Endothelial cell of umbilical vein (primary cell): ENCODE measurements at regions not wholly inside any gene's neighbourhood (a gene's known extent, or its start where the extent isn't known, plus 50 kb on each side); places are given as distances from the start of the nearest gene placed in this dataset.

Experiments used
- BruUV-seq: library from RNA; stranded (reverse); fragments of 400-500 nt; replicated peaks from 2 replicates; lab custom pipeline; 2021; lab: Mats Ljungman, UMichigan
- CTCF ChIA-PET: fragments of 300-600, 350-600 bp; sonication (Branson Sonifier 250); formaldehyde crosslinking; loops from one replicate; lab custom pipeline; 2021; ENCODE audit warnings: antibody characterized with exemption, inconsistent platforms; lab: Charles Lee
- POLR2A ChIA-PET: fragments of 300-600, 350-600 bp; sonication (Branson Sonifier 250); formaldehyde crosslinking; loops from one replicate; lab custom pipeline; 2021; ENCODE audit warnings: antibody characterized with exemption, inconsistent platforms; lab: Charles Lee
- DNase-seq: peaks from one replicate; pipeline ENCODE4 v3.0.0-alpha.2; 2011; ENCODE audit warnings: low read depth, low spot score
- FAIRE-seq: peaks from 2 replicates; lab custom pipeline; 2011; peaks lifted over from hg19 to GRCh38; lab: Jason Lieb, UNC
- H2AFZ ChIP-seq: 2 replicates; pipeline ENCODE4 v1.6.0; 2012; ENCODE audit warnings: low read depth, low read length, control low read depth, inconsistent platforms
- H3K27ac ChIP-seq: 2 replicates; pipeline ENCODE4 v1.5.1; 2011; ENCODE audit warnings: low read depth, mild to moderate bottlenecking, control low read depth, low read length, moderate library complexity; ENCODE audit not compliant: insufficient read depth
- H3K27me3 ChIP-seq, 2 experiments: 2 replicates each; pipeline versions ENCODE4 v1.6.0 to v1.6.1; 2011; ENCODE audit warnings: low read length in 2 of 2, mixed read lengths in 1 of 2; ENCODE audit not compliant: control insufficient read depth in 2 of 2, insufficient read depth in 2 of 2
- H3K36me3 ChIP-seq, 2 experiments: 2 replicates in 1 of 2; 3 replicates in 1 of 2; pipeline ENCODE4 v1.5.1; 2011; ENCODE audit warnings: low read length in 2 of 2, mild to moderate bottlenecking in 1 of 2, moderate library complexity in 1 of 2; ENCODE audit not compliant: control insufficient read depth in 2 of 2, insufficient read depth in 2 of 2; ENCODE audit errors: extremely low read depth in 1 of 2
- H3K4me1 ChIP-seq: 3 replicates; pipeline ENCODE4 v1.5.1; 2011; ENCODE audit warnings: mild to moderate bottlenecking, low read length; ENCODE audit not compliant: control insufficient read depth, insufficient read depth; ENCODE audit errors: extremely low read depth
- H3K4me2 ChIP-seq: 2 replicates; pipeline ENCODE4 v1.6.1; 2011; ENCODE audit warnings: low read length, control low read depth, mixed read lengths; ENCODE audit not compliant: insufficient read depth
- H3K4me3 ChIP-seq, 3 experiments: fragments of 200-600 bp in 1 of 3; sonication (generic), shearing (Covaris generic) in 1 of 3; replicated peaks in 1 of 3; 2 replicates each; pipeline ENCODE4 v1.5.1; 2011 to 2016; ENCODE audit warnings: control low read depth in 3 of 3, low read length in 3 of 3, mild to moderate bottlenecking in 2 of 3, inconsistent platforms in 1 of 3, low read depth in 1 of 3, moderate library complexity in 1 of 3; ENCODE audit not compliant: insufficient read depth in 1 of 3
- H3K79me2 ChIP-seq: 2 replicates; pipeline ENCODE4 v1.6.0; 2012; ENCODE audit warnings: low read length, inconsistent platforms; ENCODE audit not compliant: control insufficient read depth, insufficient read depth
- H3K9ac ChIP-seq: replicated peaks from 2 replicates; pipeline ENCODE3; 2011; ENCODE audit warnings: low read length, control low read depth; ENCODE audit not compliant: insufficient read depth; ENCODE audit errors: extremely low read depth
- H3K9me1 ChIP-seq: replicated peaks from 3 replicates; pipeline ENCODE4 v1.6.0; 2011; ENCODE audit warnings: mild to moderate bottlenecking, low read length; ENCODE audit not compliant: control insufficient read depth, insufficient read depth; ENCODE audit errors: extremely low read depth
- H3K9me3 ChIP-seq: replicated peaks from 2 replicates; pipeline ENCODE4 v1.5.1; 2012; ENCODE audit warnings: low read length, inconsistent platforms; ENCODE audit not compliant: control insufficient read depth, insufficient read depth
- H4K20me1 ChIP-seq: replicated peaks from 2 replicates; pipeline ENCODE3; 2011; ENCODE audit warnings: mild to moderate bottlenecking, low read length; ENCODE audit not compliant: control insufficient read depth, insufficient read depth; ENCODE audit errors: extremely low read depth
- EZH2 ChIP-seq: IDR thresholded peaks from 2 replicates; pipeline ENCODE4 v1.6.1; 2012; ENCODE audit warnings: borderline replicate concordance, low read depth, mild to moderate bottlenecking, moderate library complexity, low read length, inconsistent platforms; ENCODE audit not compliant: severe bottlenecking
- FOS ChIP-seq: IDR thresholded peaks from 2 replicates; pipeline ENCODE4 v1.6.1; 2011; ENCODE audit warnings: mild to moderate bottlenecking, low read length, moderate library complexity, borderline replicate concordance; ENCODE audit not compliant: insufficient read depth
- GATA2 ChIP-seq: IDR thresholded peaks from 2 replicates; pipeline ENCODE4 v1.7.0; 2011; ENCODE audit warnings: low read depth, mild to moderate bottlenecking, moderate library complexity, mixed read lengths, low read length; ENCODE audit not compliant: insufficient read length, insufficient read depth
- JUN ChIP-seq: IDR thresholded peaks from 2 replicates; pipeline ENCODE4 v1.6.1; 2011; ENCODE audit warnings: borderline replicate concordance, low read depth; ENCODE audit not compliant: insufficient read length, insufficient read depth
- MYC ChIP-seq: IDR thresholded peaks from one replicate; pipeline ENCODE4 v1.6.1; 2011; ENCODE audit warnings: mild to moderate bottlenecking, low read depth, low read length
- POLR2A ChIP-seq: IDR thresholded peaks from 2 replicates; pipeline ENCODE4 v1.6.1; 2012; ENCODE audit warnings: low read depth, mild to moderate bottlenecking, control low read depth, low read length
- POLR2AphosphoS5 ChIP-seq: IDR thresholded peaks from 2 replicates; pipeline ENCODE4 v1.6.1; 2012; ENCODE audit warnings: low read depth, mild to moderate bottlenecking, control low read depth, low read length, moderate library complexity; ENCODE audit not compliant: insufficient read depth
- dilution Hi-C: fragments of 300-500 bp; cut with MboI; formaldehyde crosslinking; loops from one replicate; pipeline ENCODE4 v1.15.0; 2019; ENCODE audit warnings: low sequenced_read_pairs; ENCODE audit not compliant: extremely low pct_ligation_motif_present
- intact Hi-C: fragments of 100-400 bp; cut with micrococcal nuclease; formaldehyde crosslinking; loops from one replicate; pipeline ENCODE4 v1.10.0; 2022
- TF ChIP-seq, protein P1 (sequence below), 2 donors: IDR thresholded peaks; 1 replicate in 1 of 2; 2 replicates in 1 of 2; pipeline ENCODE4 v1.5.1; 2011; ENCODE audit warnings: low read length in 2 of 2, mild to moderate bottlenecking in 2 of 2, moderate library complexity in 2 of 2, control low read depth in 1 of 2, inconsistent platforms in 1 of 2, low read depth in 1 of 2; ENCODE audit not compliant: insufficient read depth in 1 of 2; ENCODE audit errors: extremely low read depth in 1 of 2
- TF ChIP-seq, protein P2 (sequence below): IDR thresholded peaks from 2 replicates; pipeline ENCODE4 v1.6.1; 2011; ENCODE audit not compliant: insufficient read depth, insufficient read length

- peaks cover 4% of the 10 kb centered on the region for H3K9me3 ChIP-seq
- BruUV-seq = no TSS peak
- no peaks in the 10 kb centered on the region for H4K20me1 ChIP-seq
- H3K9me1 ChIP-seq = no peaks in the 10 kb centered on the region
- H3K27me3 ChIP-seq = no peaks in the 10 kb centered on the region
- no peak overlapping the region for H3K4me3 ChIP-seq
- DNase-seq (no peak), FAIRE-seq (no peak)
- no peak overlapping the region for H3K27ac ChIP-seq
- no peaks in the 10 kb centered on the region for H3K79me2 ChIP-seq
- H3K4me2 ChIP-seq = no peak overlapping the region
- TF ChIP-seq JUN = no peak
- H3K9ac ChIP-seq = no peak overlapping the region
- CTCF ChIA-PET = no interaction called here
- intact Hi-C loops (no loop called here), dilution Hi-C loops (no loop called here)
- H2AFZ ChIP-seq = no peak overlapping the region
- POLR2A ChIA-PET = no interaction called here
- no peaks in the 10 kb centered on the region for H3K36me3 ChIP-seq
- H3K4me1 ChIP-seq = no peaks in the 10 kb centered on the region
Measured at GRCh38 chr5:3341446-3342240, 254.0 kb upstream of the IRX1 start.

DNA sequence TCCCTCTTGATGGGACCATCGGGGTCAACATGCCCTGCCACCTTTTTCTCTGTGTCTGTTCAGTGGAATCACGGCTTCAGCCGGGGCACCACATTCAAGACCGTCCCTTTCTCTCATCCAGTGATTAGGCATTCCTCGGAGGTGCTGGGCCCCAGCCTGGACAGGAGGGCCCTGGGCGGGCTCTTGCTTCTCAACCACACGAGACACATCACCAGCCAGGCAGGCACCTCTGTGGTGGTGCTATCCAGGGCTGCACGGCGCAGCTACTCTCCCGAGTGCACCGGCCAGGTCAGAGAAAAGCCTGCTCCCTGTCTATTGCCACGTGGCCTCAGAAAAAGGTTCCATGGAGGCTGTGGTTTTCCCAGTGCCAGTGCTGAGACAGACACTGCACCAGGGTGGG, 255.2 kb upstream of the IRX1 start:
- POLR2A ChIA-PET = no interaction called here

More for the DNA sequence above, 255.2 kb upstream of the IRX1 start:
- TF ChIP-seq POLR2A = no peak
- no peak for TF ChIP-seq FOS
- TF ChIP-seq, protein P1, sequence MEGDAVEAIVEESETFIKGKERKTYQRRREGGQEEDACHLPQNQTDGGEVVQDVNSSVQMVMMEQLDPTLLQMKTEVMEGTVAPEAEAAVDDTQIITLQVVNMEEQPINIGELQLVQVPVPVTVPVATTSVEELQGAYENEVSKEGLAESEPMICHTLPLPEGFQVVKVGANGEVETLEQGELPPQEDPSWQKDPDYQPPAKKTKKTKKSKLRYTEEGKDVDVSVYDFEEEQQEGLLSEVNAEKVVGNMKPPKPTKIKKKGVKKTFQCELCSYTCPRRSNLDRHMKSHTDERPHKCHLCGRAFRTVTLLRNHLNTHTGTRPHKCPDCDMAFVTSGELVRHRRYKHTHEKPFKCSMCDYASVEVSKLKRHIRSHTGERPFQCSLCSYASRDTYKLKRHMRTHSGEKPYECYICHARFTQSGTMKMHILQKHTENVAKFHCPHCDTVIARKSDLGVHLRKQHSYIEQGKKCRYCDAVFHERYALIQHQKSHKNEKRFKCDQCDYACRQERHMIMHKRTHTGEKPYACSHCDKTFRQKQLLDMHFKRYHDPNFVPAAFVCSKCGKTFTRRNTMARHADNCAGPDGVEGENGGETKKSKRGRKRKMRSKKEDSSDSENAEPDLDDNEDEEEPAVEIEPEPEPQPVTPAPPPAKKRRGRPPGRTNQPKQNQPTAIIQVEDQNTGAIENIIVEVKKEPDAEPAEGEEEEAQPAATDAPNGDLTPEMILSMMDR (IDR thresholded peaks at IDR 0.05; ENCODE audit: extremely low read depth in 1 of 2, insufficient read depth in 1 of 2, low read depth in 1 of 2, low read length in 2 of 2) = no peak
- TF ChIP-seq EZH2 = no peak
- TF ChIP-seq MYC = no peak
- TF ChIP-seq GATA2 = no peak
- no peak for TF ChIP-seq POLR2AphosphoS5
- TF ChIP-seq, protein P2, sequence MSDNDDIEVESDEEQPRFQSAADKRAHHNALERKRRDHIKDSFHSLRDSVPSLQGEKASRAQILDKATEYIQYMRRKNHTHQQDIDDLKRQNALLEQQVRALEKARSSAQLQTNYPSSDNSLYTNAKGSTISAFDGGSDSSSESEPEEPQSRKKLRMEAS = no peak
- no peak for TF ChIP-seq JUN
- H3K9ac ChIP-seq = no peak overlapping the region
- H3K4me2 ChIP-seq = no peak overlapping the region
- no peak overlapping the region for H3K4me3 ChIP-seq
- no peaks in the 10 kb centered on the region for H4K20me1 ChIP-seq
- H3K36me3 ChIP-seq = no peaks in the 10 kb centered on the region
- no peak overlapping the region for H3K27ac ChIP-seq
- CTCF ChIA-PET = no interaction called here
- H2AFZ ChIP-seq = no peak overlapping the region
- DNase-seq = no peak
- peaks cover 10% of the 10 kb centered on the region for H3K9me3 ChIP-seq
- H3K27me3 ChIP-seq = no peaks in the 10 kb centered on the region
- BruUV-seq = no TSS peak
- H3K79me2 ChIP-seq = no peaks in the 10 kb centered on the region
- intact Hi-C loops (no loop called here), dilution Hi-C loops (no loop called here)
- H3K9me1 ChIP-seq = no peaks in the 10 kb centered on the region
- H3K4me1 ChIP-seq = no peaks in the 10 kb centered on the region
- no peak for FAIRE-seq
